ENCODE measurements at regions not wholly inside any gene's neighbourhood (a gene's known extent, or its start where the extent isn't known, plus 50 kb on each side); places are given as distances from the start of the nearest gene placed in this dataset.

DNA sequence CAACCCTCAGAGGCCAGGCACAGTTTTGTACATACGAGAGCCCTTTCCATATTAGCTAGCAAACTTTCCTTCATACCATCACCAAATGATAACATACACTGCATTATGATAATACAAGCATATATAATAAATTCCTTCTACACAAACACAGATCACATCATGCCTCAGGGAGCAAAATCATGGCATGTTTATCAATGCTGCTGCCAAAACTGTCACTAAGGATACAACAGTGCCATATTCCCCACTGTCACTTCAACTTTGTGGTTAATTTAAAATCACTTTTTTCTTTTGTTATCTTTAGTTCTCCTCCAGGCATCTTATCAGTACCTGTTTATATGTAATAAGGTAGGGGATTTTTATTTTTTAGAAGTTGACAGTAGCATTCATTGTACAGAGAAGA is 196.3 kb downstream of the EPM2A start:
- no peak overlapping the region for H3K4me3 ChIP-seq (ENCODE audit: insufficient read length, low read depth)

DNA sequence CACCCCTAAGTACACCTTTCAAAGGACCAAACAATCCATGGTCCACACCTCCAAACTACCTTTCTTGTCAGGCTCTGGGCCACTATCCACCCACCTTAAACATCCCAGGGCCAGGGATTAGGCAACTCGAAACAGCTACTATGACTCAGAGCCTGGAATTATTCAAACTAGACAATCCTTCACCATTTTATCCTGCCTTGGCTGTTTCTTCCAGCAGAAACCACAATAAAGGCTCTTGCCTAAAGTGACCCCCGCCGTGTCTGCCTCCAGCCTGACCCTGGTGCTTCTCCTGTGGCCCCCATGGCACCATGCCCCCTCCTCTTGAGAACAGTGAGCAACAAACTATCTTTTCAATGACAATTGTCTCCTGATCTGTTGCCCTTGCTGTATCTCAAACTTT is 195.5 kb downstream of the EPM2A start:
- no peak for DNase-seq (ENCODE audit: low read depth, low spot score)
- no peak overlapping the region for H3K4me3 ChIP-seq (ENCODE audit: insufficient read length, low read depth)
- H3K4me1 ChIP-seq (ENCODE audit: insufficient read depth, insufficient read length) = no peaks in the 10 kb centered on the region
- no peaks in the 10 kb centered on the region for H3K36me3 ChIP-seq (ENCODE audit: insufficient read depth, insufficient read length, low read length)
- H3K9ac ChIP-seq (ENCODE audit: insufficient read length, low read depth) = no peak overlapping the region
- H3K27me3 ChIP-seq (ENCODE audit: insufficient read depth, insufficient read length) = no peaks in the 10 kb centered on the region
- TF ChIP-seq YY1 (IDR thresholded peaks at IDR 0.05; ENCODE audit: insufficient read depth, insufficient read length) = no peak
- TF ChIP-seq ZNF274 (IDR thresholded peaks at IDR 0.05; ENCODE audit: low read depth, low read length) = no peak
- no peak for TF ChIP-seq SUZ12 (IDR thresholded peaks at IDR 0.05; ENCODE audit: extremely low read depth, insufficient read depth, insufficient read length)
- H3K9me3 ChIP-seq (ENCODE audit: insufficient read depth, low read length) = no peaks in the 10 kb centered on the region

More for the DNA sequence above, 196.3 kb downstream of the EPM2A start:
- H3K36me3 ChIP-seq (ENCODE audit: insufficient read depth, insufficient read length, low read length) = no peaks in the 10 kb centered on the region
- no peak overlapping the region for H3K9ac ChIP-seq (ENCODE audit: insufficient read length, low read depth)
- H3K9me3 ChIP-seq (ENCODE audit: insufficient read depth, low read length) = no peaks in the 10 kb centered on the region
- H3K4me1 ChIP-seq (ENCODE audit: insufficient read depth, insufficient read length) = no peaks in the 10 kb centered on the region
- H3K27me3 ChIP-seq (ENCODE audit: insufficient read depth, insufficient read length) = no peaks in the 10 kb centered on the region
- no peak for DNase-seq (ENCODE audit: low read depth, low spot score)
- no peak for TF ChIP-seq ZNF274 (IDR thresholded peaks at IDR 0.05; ENCODE audit: low read depth, low read length)
- no peak for TF ChIP-seq SUZ12 (IDR thresholded peaks at IDR 0.05; ENCODE audit: extremely low read depth, insufficient read depth, insufficient read length)
- no peak for TF ChIP-seq YY1 (IDR thresholded peaks at IDR 0.05; ENCODE audit: insufficient read depth, insufficient read length)

DNA sequence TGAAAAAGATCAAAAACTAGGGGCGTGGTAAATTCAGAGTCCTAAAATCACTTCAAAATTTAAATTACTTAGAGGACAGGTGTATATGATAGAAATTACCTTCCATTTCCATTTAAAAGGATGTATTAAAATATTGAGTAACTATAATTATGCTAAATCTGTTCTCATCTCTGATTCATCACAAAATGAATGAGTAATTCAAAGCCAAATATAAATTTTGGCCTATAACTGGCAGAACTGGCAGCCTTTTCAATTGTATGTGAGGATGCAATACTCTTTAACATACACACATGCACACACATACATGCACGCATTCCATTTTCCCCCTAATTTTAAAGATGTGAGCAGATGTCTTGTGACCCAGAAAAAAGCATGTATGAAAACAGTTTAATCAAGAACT is 194.6 kb downstream of the EPM2A start:
- no peaks in the 10 kb centered on the region for H3K9me3 ChIP-seq (ENCODE audit: insufficient read depth, low read length)
- H3K36me3 ChIP-seq (ENCODE audit: insufficient read depth, insufficient read length, low read length) = no peaks in the 10 kb centered on the region
- H3K27me3 ChIP-seq (ENCODE audit: insufficient read depth, insufficient read length) = no peaks in the 10 kb centered on the region
- TF ChIP-seq SUZ12 (IDR thresholded peaks at IDR 0.05; ENCODE audit: extremely low read depth, insufficient read depth, insufficient read length) (no peak), YY1 (IDR thresholded peaks at IDR 0.05; ENCODE audit: insufficient read depth, insufficient read length) (no peak), ZNF274 (IDR thresholded peaks at IDR 0.05; ENCODE audit: low read depth, low read length) (no peak)
- H3K4me1 ChIP-seq (ENCODE audit: insufficient read depth, insufficient read length) = no peaks in the 10 kb centered on the region
- no peak for DNase-seq (ENCODE audit: low read depth, low spot score)
- H3K9ac ChIP-seq (ENCODE audit: insufficient read length, low read depth) = no peak overlapping the region
- no peak overlapping the region for H3K4me3 ChIP-seq (ENCODE audit: insufficient read length, low read depth)

GRCh38 chr6:145544041-145544440 is 191.3 kb downstream of the EPM2A start:
- no peak overlapping the region for H3K9ac ChIP-seq (ENCODE audit: insufficient read length, low read depth)
- no peak for TF ChIP-seq YY1 (IDR thresholded peaks at IDR 0.05; ENCODE audit: insufficient read depth, insufficient read length)
- no peak for TF ChIP-seq SUZ12 (IDR thresholded peaks at IDR 0.05; ENCODE audit: extremely low read depth, insufficient read depth, insufficient read length)
- no peak for TF ChIP-seq ZNF274 (IDR thresholded peaks at IDR 0.05; ENCODE audit: low read depth, low read length)
- no peaks in the 10 kb centered on the region for H3K4me1 ChIP-seq (ENCODE audit: insufficient read depth, insufficient read length)
- no peaks in the 10 kb centered on the region for H3K9me3 ChIP-seq (ENCODE audit: insufficient read depth, low read length)
- no peaks in the 10 kb centered on the region for H3K27me3 ChIP-seq (ENCODE audit: insufficient read depth, insufficient read length)
- no peaks in the 10 kb centered on the region for H3K36me3 ChIP-seq (ENCODE audit: insufficient read depth, insufficient read length, low read length)
- H3K4me3 ChIP-seq (ENCODE audit: insufficient read length, low read depth) = no peak overlapping the region
- no peak for DNase-seq (ENCODE audit: low read depth, low spot score)

DNA sequence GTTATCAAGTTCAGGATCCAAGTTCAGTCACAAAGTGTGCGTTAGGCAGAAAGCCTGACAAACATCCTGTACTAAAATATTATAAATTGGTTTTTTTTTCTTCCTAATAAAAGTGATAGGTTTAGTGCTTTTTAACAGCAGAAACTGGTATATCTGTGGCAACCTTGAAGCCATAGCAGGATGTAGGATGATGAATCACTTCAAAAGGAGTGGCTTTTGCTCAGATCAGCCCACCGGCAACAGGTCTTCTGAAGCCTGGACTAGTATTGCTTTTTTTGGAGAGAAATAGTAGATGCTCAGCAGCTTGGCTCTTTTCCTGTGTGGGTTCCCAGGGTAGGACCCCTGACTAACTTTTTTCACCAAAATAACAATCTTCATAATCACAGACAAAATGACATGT is 190.8 kb downstream of the EPM2A start:
- no peaks in the 10 kb centered on the region for H3K4me1 ChIP-seq (ENCODE audit: insufficient read depth, insufficient read length)
- TF ChIP-seq YY1 (IDR thresholded peaks at IDR 0.05; ENCODE audit: insufficient read depth, insufficient read length) (no peak), SUZ12 (IDR thresholded peaks at IDR 0.05; ENCODE audit: extremely low read depth, insufficient read depth, insufficient read length) (no peak), ZNF274 (IDR thresholded peaks at IDR 0.05; ENCODE audit: low read depth, low read length) (no peak)
- no peaks in the 10 kb centered on the region for H3K27me3 ChIP-seq (ENCODE audit: insufficient read depth, insufficient read length)
- no peaks in the 10 kb centered on the region for H3K9me3 ChIP-seq (ENCODE audit: insufficient read depth, low read length)
- H3K4me3 ChIP-seq (ENCODE audit: insufficient read length, low read depth) = no peak overlapping the region
- no peak overlapping the region for H3K9ac ChIP-seq (ENCODE audit: insufficient read length, low read depth)
- DNase-seq (ENCODE audit: low read depth, low spot score) = no peak
- H3K36me3 ChIP-seq (ENCODE audit: insufficient read depth, insufficient read length, low read length) = no peaks in the 10 kb centered on the region

GRCh38 chr6:145546265-145546664 is 189.1 kb downstream of the EPM2A start:
- no peaks in the 10 kb centered on the region for H3K9me3 ChIP-seq (ENCODE audit: insufficient read depth, low read length)
- no peak for TF ChIP-seq SUZ12 (IDR thresholded peaks at IDR 0.05; ENCODE audit: extremely low read depth, insufficient read depth, insufficient read length)
- no peak for TF ChIP-seq YY1 (IDR thresholded peaks at IDR 0.05; ENCODE audit: insufficient read depth, insufficient read length)
- TF ChIP-seq ZNF274 (IDR thresholded peaks at IDR 0.05; ENCODE audit: low read depth, low read length) = no peak

GRCh38 chr6:145547594-145548335 is 187.6 kb downstream of the EPM2A start:
- Histone ChIP-seq H3K4me1 (ENCODE audit: insufficient read depth, insufficient read length) (no peaks in the 10 kb centered on the region), H3K4me3 (ENCODE audit: insufficient read length, low read depth) (no peak overlapping the region), H3K36me3 (ENCODE audit: insufficient read depth, insufficient read length, low read length) (no peaks in the 10 kb centered on the region), H3K9ac (ENCODE audit: insufficient read length, low read depth) (no peak overlapping the region), H3K27me3 (ENCODE audit: insufficient read depth, insufficient read length) (no peaks in the 10 kb centered on the region), H3K9me3 (ENCODE audit: insufficient read depth, low read length) (no peaks in the 10 kb centered on the region)
- DNase-seq (ENCODE audit: low read depth, low spot score) = no peak
- TF ChIP-seq SUZ12 (IDR thresholded peaks at IDR 0.05; ENCODE audit: extremely low read depth, insufficient read depth, insufficient read length) (no peak), YY1 (IDR thresholded peaks at IDR 0.05; ENCODE audit: insufficient read depth, insufficient read length) (no peak), ZNF274 (IDR thresholded peaks at IDR 0.05; ENCODE audit: low read depth, low read length) (no peak)

More at GRCh38 chr6:145546265-145546664, 189.1 kb downstream of the EPM2A start:
- no peaks in the 10 kb centered on the region for H3K27me3 ChIP-seq (ENCODE audit: insufficient read depth, insufficient read length)
- H3K36me3 ChIP-seq (ENCODE audit: insufficient read depth, insufficient read length, low read length) = no peaks in the 10 kb centered on the region
- no peak overlapping the region for H3K9ac ChIP-seq (ENCODE audit: insufficient read length, low read depth)
- H3K4me3 ChIP-seq (ENCODE audit: insufficient read length, low read depth) = no peak overlapping the region
- DNase-seq (ENCODE audit: low read depth, low spot score) = no peak
- no peaks in the 10 kb centered on the region for H3K4me1 ChIP-seq (ENCODE audit: insufficient read depth, insufficient read length)

All from NT2/D1 (cell line).